ENCODE measurements at regions not wholly inside any gene's neighbourhood (a gene's known extent, or its start where the extent isn't known, plus 50 kb on each side); places are given as distances from the start of the nearest gene placed in this dataset.

DNA sequence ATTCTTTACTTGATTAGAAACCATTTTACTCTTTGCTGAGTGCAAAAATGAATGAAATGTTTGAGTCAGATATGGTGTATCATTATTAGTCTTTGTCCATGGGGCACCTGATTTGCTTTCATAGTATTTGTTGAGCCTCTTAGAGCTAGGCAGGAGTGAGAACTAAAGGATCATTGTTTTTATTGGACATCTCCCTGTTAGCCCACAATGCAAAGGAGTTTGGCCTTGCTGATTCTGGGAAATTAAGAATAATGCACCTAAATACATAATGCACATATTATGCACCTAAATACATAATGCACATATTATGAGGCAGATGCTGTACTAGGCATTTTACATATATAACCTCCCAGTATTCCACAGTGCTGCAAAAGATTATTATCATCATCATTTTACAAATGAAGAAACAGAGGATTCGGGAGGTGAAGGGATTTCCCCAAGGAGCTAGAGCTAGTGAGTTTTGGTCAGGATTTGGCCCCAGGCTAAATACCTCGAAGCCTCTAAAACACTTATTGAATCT lies 113.0 kb upstream of the LIFR start:
- peaks cover 15% of the 10 kb centered on the region for H3K4me1 ChIP-seq (ENCODE audit: control insufficient read depth, insufficient read depth, low read length)
- H3K9me3 ChIP-seq (ENCODE audit: control insufficient read depth, insufficient read depth, low read depth, low read length): no peaks in the 10 kb centered on the region
- no peak overlapping the region for H3K4me3 ChIP-seq (ENCODE audit: low read depth, low read length)
- no peaks in the 10 kb centered on the region for H3K36me3 ChIP-seq (ENCODE audit: control insufficient read depth in 2 of 2, insufficient read depth in 1 of 2, low read length in 2 of 2)
- H3K27ac ChIP-seq (ENCODE audit: extremely low read depth, low read depth, low read length): no peak overlapping the region
- TF ChIP-seq ZNF2 (tag by site-specific recombination; IDR thresholded peaks at IDR 0.05): no peak
- no peak for TF ChIP-seq ZNF248 (tag by site-specific recombination; IDR thresholded peaks at IDR 0.05)
- TF ChIP-seq ZNF157 (tag by site-specific recombination; IDR thresholded peaks at IDR 0.05): no peak
- TF ChIP-seq, protein P1, sequence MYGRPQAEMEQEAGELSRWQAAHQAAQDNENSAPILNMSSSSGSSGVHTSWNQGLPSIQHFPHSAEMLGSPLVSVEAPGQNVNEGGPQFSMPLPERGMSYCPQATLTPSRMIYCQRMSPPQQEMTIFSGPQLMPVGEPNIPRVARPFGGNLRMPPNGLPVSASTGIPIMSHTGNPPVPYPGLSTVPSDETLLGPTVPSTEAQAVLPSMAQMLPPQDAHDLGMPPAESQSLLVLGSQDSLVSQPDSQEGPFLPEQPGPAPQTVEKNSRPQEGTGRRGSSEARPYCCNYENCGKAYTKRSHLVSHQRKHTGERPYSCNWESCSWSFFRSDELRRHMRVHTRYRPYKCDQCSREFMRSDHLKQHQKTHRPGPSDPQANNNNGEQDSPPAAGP (tag by site-specific recombination; IDR thresholded peaks at IDR 0.05): no peak
- no peak for TF ChIP-seq ZNF561 (tag by site-specific recombination; IDR thresholded peaks at IDR 0.05; ENCODE audit: borderline replicate concordance)
- TF ChIP-seq ZNF19 (tag by site-specific recombination; IDR thresholded peaks at IDR 0.05; ENCODE audit: low read depth): no peak
- TF ChIP-seq ZNF664 (tag by site-specific recombination; IDR thresholded peaks at IDR 0.05): no peak
- TF ChIP-seq SP7 (tag by site-specific recombination; IDR thresholded peaks at IDR 0.05): no peak
- TF ChIP-seq ZNF114 (tag by site-specific recombination; IDR thresholded peaks at IDR 0.05): no peak
- TF ChIP-seq TCF7L2 (IDR thresholded peaks at IDR 0.05; ENCODE audit: borderline replicate concordance, low read depth, low read length): no peak
- no peak for TF ChIP-seq ZFP41 (tag by site-specific recombination; IDR thresholded peaks at IDR 0.05; ENCODE audit: borderline replicate concordance)
- TF ChIP-seq YY1 (tag by site-specific recombination; IDR thresholded peaks at IDR 0.05): no peak
- TF ChIP-seq ZNF404 (tag by site-specific recombination; IDR thresholded peaks at IDR 0.05): no peak
- no peak for TF ChIP-seq HOXA7 (CRISPR knock-in tag; IDR thresholded peaks at IDR 0.05; ENCODE audit: borderline replicate concordance)
- ChIA-PET POLR2A (interaction anchor here (0.8 kb wide), 1 partner anchor 11 kb away, joined by 3 read pairs; no protein-coding TSS in a partner anchor), CTCF (interaction anchor here (0.7 to 7.3 kb wide), 9 partner anchors 10 to 472 kb away, joined by 3 to 70 read pairs (median 5); no protein-coding TSS in a partner anchor)

DNA sequence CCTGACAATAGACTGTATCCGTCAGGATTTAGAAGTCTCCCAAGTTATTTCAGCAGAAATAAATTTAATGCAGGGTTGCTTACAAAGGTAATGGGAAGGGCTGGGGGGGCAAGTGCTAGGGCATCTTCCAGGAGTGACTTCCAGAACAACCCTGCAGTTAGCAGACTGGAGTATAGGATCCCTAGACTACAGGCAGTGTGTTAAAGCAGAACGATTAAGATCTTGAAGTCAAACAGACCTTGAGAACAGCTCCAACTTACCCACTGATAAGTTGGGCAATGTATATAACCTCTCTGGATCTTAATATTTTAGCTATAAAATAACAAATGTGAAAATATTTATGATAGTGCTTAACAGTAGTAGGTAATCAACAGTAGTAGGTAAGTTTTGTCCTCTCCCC lies 113.6 kb upstream of the LIFR start:
- peaks cover 15% of the 10 kb centered on the region for H3K4me1 ChIP-seq (ENCODE audit: control insufficient read depth, insufficient read depth, low read length)
- TF ChIP-seq ZNF596 (tag by site-specific recombination; IDR thresholded peaks at IDR 0.05): no peak
- TF ChIP-seq ZNF529 (tag by site-specific recombination; IDR thresholded peaks at IDR 0.05; ENCODE audit: insufficient replicate concordance): no peak
- no peak for TF ChIP-seq ZNF548 (tag by site-specific recombination; IDR thresholded peaks at IDR 0.05)
- no peak for TF ChIP-seq ZNF560 (tag by site-specific recombination; IDR thresholded peaks at IDR 0.05; ENCODE audit: borderline replicate concordance)
- no peak for TF ChIP-seq ZNF555 (tag by site-specific recombination; conservative IDR thresholded peaks at IDR 0.05)
- no peak for TF ChIP-seq ZNF140 (tag by site-specific recombination; IDR thresholded peaks at IDR 0.05)
- no peak for TF ChIP-seq ZNF585B (tag by site-specific recombination; IDR thresholded peaks at IDR 0.05)
- TF ChIP-seq ZNF19 (tag by site-specific recombination; IDR thresholded peaks at IDR 0.05; ENCODE audit: low read depth): no peak
- TF ChIP-seq, protein P2, sequence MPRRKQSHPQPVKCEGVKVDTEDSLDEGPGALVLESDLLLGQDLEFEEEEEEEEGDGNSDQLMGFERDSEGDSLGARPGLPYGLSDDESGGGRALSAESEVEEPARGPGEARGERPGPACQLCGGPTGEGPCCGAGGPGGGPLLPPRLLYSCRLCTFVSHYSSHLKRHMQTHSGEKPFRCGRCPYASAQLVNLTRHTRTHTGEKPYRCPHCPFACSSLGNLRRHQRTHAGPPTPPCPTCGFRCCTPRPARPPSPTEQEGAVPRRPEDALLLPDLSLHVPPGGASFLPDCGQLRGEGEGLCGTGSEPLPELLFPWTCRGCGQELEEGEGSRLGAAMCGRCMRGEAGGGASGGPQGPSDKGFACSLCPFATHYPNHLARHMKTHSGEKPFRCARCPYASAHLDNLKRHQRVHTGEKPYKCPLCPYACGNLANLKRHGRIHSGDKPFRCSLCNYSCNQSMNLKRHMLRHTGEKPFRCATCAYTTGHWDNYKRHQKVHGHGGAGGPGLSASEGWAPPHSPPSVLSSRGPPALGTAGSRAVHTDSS (tag by site-specific recombination; IDR thresholded peaks at IDR 0.05): no peak
- TF ChIP-seq ZNF768 (tag by site-specific recombination; IDR thresholded peaks at IDR 0.05): no peak
- no peak for TF ChIP-seq ZNF776 (tag by site-specific recombination; IDR thresholded peaks at IDR 0.05; ENCODE audit: borderline replicate concordance)
- TF ChIP-seq RBAK (tag by site-specific recombination; IDR thresholded peaks at IDR 0.05): no peak
- TF ChIP-seq KLF10 (tag by site-specific recombination; IDR thresholded peaks at IDR 0.05): no peak
- no peak for TF ChIP-seq ZNF292 (tag by site-specific recombination; IDR thresholded peaks at IDR 0.05; ENCODE audit: borderline replicate concordance, low read depth)
- TF ChIP-seq ZNF404 (tag by site-specific recombination; IDR thresholded peaks at IDR 0.05): no peak
- no peak for TF ChIP-seq ZNF394 (tag by site-specific recombination; IDR thresholded peaks at IDR 0.05; ENCODE audit: borderline replicate concordance)
- ChIA-PET CTCF (interaction anchor here (0.5 to 7.3 kb wide), 9 partner anchors 10 to 471 kb away, joined by 3 to 70 read pairs (median 4); no protein-coding TSS in a partner anchor), POLR2A (interaction anchor here (0.8 kb wide), 1 partner anchor 12 kb away, joined by 3 read pairs; no protein-coding TSS in a partner anchor)
- H3K4me3 ChIP-seq (ENCODE audit: low read depth, low read length): no peak overlapping the region
- H3K27ac ChIP-seq (ENCODE audit: extremely low read depth, low read depth, low read length): no peak overlapping the region
- no peaks in the 10 kb centered on the region for H3K36me3 ChIP-seq (ENCODE audit: control insufficient read depth in 2 of 2, insufficient read depth in 1 of 2, low read length in 2 of 2)
- H3K9me3 ChIP-seq (ENCODE audit: control insufficient read depth, insufficient read depth, low read depth, low read length): no peaks in the 10 kb centered on the region
